Esophagus squamous epithelium (tissue), 4 donors: ENCODE measurements at regions not wholly inside any gene's neighbourhood (a gene's known extent, or its start where the extent isn't known, plus 50 kb on each side); places are given as distances from the start of the nearest gene placed in this dataset.

Experiments
- POLR2A ChIP-seq, 4 donors: fragments of 450-650 bp; IDR thresholded peaks; one replicate each; pipeline ENCODE4 v1.6.1; 2017; ENCODE audit warnings: antibody characterized with exemption in 4 of 4, mild to moderate bottlenecking in 4 of 4, moderate library complexity in 3 of 4
- TF ChIP-seq, protein P1 (sequence below), 6 experiments: fragments of 450-650 bp in 4 of 6; fragments of 200-600 bp in 2 of 6; sonication (generic) in 2 of 6; IDR thresholded peaks; one replicate each; pipeline ENCODE4 v1.5.1; 2016 to 2019; ENCODE audit warnings: antibody characterized with exemption in 6 of 6, mild to moderate bottlenecking in 4 of 6, moderate library complexity in 4 of 6

DNA sequence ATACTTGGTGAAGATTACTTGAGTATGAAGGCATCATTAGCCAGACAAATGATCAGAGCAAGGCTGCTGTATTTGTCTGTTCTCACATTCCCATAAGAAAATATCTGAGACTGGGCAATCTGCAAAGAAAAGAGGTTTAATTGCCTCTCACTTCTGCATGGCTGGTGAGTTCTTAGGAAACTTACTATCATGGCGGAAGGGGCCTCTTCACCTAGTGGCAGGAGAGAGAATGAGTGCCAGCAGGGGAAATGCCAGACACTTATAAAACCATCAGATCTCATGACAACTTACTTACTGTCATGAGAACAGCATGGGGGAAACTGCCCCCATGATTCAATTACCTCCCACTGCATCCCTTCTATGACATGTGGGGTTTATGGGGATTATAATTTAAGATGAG is 452.3 kb downstream of the GALR1 start:
- TF ChIP-seq, protein P1, sequence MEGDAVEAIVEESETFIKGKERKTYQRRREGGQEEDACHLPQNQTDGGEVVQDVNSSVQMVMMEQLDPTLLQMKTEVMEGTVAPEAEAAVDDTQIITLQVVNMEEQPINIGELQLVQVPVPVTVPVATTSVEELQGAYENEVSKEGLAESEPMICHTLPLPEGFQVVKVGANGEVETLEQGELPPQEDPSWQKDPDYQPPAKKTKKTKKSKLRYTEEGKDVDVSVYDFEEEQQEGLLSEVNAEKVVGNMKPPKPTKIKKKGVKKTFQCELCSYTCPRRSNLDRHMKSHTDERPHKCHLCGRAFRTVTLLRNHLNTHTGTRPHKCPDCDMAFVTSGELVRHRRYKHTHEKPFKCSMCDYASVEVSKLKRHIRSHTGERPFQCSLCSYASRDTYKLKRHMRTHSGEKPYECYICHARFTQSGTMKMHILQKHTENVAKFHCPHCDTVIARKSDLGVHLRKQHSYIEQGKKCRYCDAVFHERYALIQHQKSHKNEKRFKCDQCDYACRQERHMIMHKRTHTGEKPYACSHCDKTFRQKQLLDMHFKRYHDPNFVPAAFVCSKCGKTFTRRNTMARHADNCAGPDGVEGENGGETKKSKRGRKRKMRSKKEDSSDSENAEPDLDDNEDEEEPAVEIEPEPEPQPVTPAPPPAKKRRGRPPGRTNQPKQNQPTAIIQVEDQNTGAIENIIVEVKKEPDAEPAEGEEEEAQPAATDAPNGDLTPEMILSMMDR (IDR thresholded peaks at IDR 0.05), result no peak
- no peak for TF ChIP-seq POLR2A (IDR thresholded peaks at IDR 0.05)
